Myocyte (in vitro differentiated cells): ENCODE measurements at regions not wholly inside any gene's neighbourhood (a gene's known extent, or its start where the extent isn't known, plus 50 kb on each side); places are given as distances from the start of the nearest gene placed in this dataset.
A peak's percentile ranks its signal among the peaks of the same experiment; 100 is the strongest.

Experiments used
- DNase-seq: peaks from one replicate; pipeline ENCODE4 v3.0.0-alpha.2; 2012; ENCODE audit warnings: low read depth

- no peak for DNase-seq
Measured at GRCh38 chr13:34409496-34410182, 532.4 kb upstream of the NBEA start.

GRCh38 chr13:34410678-34411077 is 531.4 kb upstream of the NBEA start:
- DNase-seq = no peak

GRCh38 chr13:34411177-34411576 is 530.9 kb upstream of the NBEA start:
- DNase-seq = no peak

GRCh38 chr13:34411894-34412293 is 530.2 kb upstream of the NBEA start:
- no peak for DNase-seq

- DNase-seq = no peak
Measured at GRCh38 chr13:34412295-34412694, 529.8 kb upstream of the NBEA start.

- DNase-seq = no peak
Measured at GRCh38 chr13:34412817-34413375, 529.2 kb upstream of the NBEA start.

GRCh38 chr13:34413538-34414210 is 528.4 kb upstream of the NBEA start:
- no peak for DNase-seq

- DNase-seq = no peak
Measured at GRCh38 chr13:34414616-34415015, 527.5 kb upstream of the NBEA start.

- DNase-seq = peak; percentile 86
Measured at GRCh38 chr13:34416971-34417380, 525.1 kb upstream of the NBEA start.

- DNase-seq = no peak
Measured at GRCh38 chr13:34417896-34418295, 524.2 kb upstream of the NBEA start.

GRCh38 chr13:34419025-34419424 is 523.0 kb upstream of the NBEA start:
- no peak for DNase-seq

- DNase-seq = no peak
Measured at GRCh38 chr13:34419755-34420154, 522.3 kb upstream of the NBEA start.

- no peak for DNase-seq
Measured at GRCh38 chr13:34420702-34421346, 521.2 kb upstream of the NBEA start.

- DNase-seq = no peak
Measured at GRCh38 chr13:34421347-34421719, 520.7 kb upstream of the NBEA start.

GRCh38 chr13:34421858-34422475 is 520.1 kb upstream of the NBEA start:
- DNase-seq = no peak

GRCh38 chr13:34422956-34423355 is 519.1 kb upstream of the NBEA start:
- DNase-seq = no peak

- DNase-seq = no peak
Measured at GRCh38 chr13:34425327-34425949, 516.6 kb upstream of the NBEA start.

GRCh38 chr13:34428911-34429310 is 513.2 kb upstream of the NBEA start:
- no peak for DNase-seq

GRCh38 chr13:34430294-34430693 is 511.8 kb upstream of the NBEA start:
- DNase-seq = peak; percentile 83

- DNase-seq = no peak
Measured at GRCh38 chr13:34431827-34432581, 510.1 kb upstream of the NBEA start.

GRCh38 chr13:34435338-34435737 is 506.7 kb upstream of the NBEA start:
- DNase-seq = peak; percentile 74
